ENCODE measurements at regions not wholly inside any gene's neighbourhood (a gene's known extent, or its start where the extent isn't known, plus 50 kb on each side); places are given as distances from the start of the nearest gene placed in this dataset.

- Mint-ChIP-seq H3K36me3 (no peaks in the 10 kb centered on the region), H3K27me3 (ENCODE audit: insufficient read depth, low read depth) (peaks cover 4% of the 10 kb centered on the region), H3K4me3 (no peak overlapping the region), H3K9me3 (no peaks in the 10 kb centered on the region), H3K4me1 (peaks cover 5% of the 10 kb centered on the region), H3K27ac (no peak overlapping the region)
- no peak overlapping the region for H3K27ac ChIP-seq
- no peaks in the 10 kb centered on the region for H3K27me3 ChIP-seq
- no peak overlapping the region for H3K9ac ChIP-seq
- H3K36me3 ChIP-seq, result no peaks in the 10 kb centered on the region
- TF ChIP-seq EZH2 (IDR thresholded peaks at IDR 0.05) (no peak), CTCF (IDR thresholded peaks at IDR 0.05) (no peak), EZH2phosphoT487 (IDR thresholded peaks at IDR 0.05) (no peak)
- H3K9me3 ChIP-seq (ENCODE audit: low read depth), result no peaks in the 10 kb centered on the region
- H3K4me1 ChIP-seq, result no peaks in the 10 kb centered on the region
- H3K4me2 ChIP-seq, result no peak overlapping the region
- H4K20me1 ChIP-seq (ENCODE audit: low read depth), result no peaks in the 10 kb centered on the region
- H3K79me2 ChIP-seq (ENCODE audit: low read depth), result no peaks in the 10 kb centered on the region
- no peak for DNase-seq (ENCODE audit: low spot score)
- no peaks in the 10 kb centered on the region for H3F3A ChIP-seq (ENCODE audit: low read depth)
- H2AFZ ChIP-seq (replicated peaks), result no peak overlapping the region
- no peak overlapping the region for H3K4me3 ChIP-seq
These were observed 113.9 kb downstream of the LITAF start for GRCh38 chr16:11472851-11473250.

GRCh38 chr16:11473728-11474127 is 113.0 kb downstream of the LITAF start:
- Histone ChIP-seq H3K9ac (no peak overlapping the region), H2AFZ (replicated peaks) (no peak overlapping the region), H3K36me3 (no peaks in the 10 kb centered on the region), H3K4me1 (no peaks in the 10 kb centered on the region), H3K4me2 (no peak overlapping the region), H3F3A (ENCODE audit: low read depth) (no peaks in the 10 kb centered on the region), H4K20me1 (ENCODE audit: low read depth) (no peaks in the 10 kb centered on the region), H3K79me2 (ENCODE audit: low read depth) (no peaks in the 10 kb centered on the region), H3K27me3 (no peaks in the 10 kb centered on the region), H3K9me3 (ENCODE audit: low read depth) (no peaks in the 10 kb centered on the region), H3K27ac (no peak overlapping the region), H3K4me3 (no peak overlapping the region)
- Mint-ChIP-seq H3K27ac (no peak overlapping the region), H3K4me3 (no peak overlapping the region), H3K36me3 (no peaks in the 10 kb centered on the region), H3K9me3 (no peaks in the 10 kb centered on the region), H3K27me3 (ENCODE audit: insufficient read depth, low read depth) (peaks cover 4% of the 10 kb centered on the region), H3K4me1 (peaks cover 5% of the 10 kb centered on the region)
- TF ChIP-seq EZH2phosphoT487 (IDR thresholded peaks at IDR 0.05) (no peak), EZH2 (IDR thresholded peaks at IDR 0.05) (no peak), CTCF (IDR thresholded peaks at IDR 0.05) (no peak)
- no peak for DNase-seq (ENCODE audit: low spot score)

GRCh38 chr16:11474617-11475291 is 112.0 kb downstream of the LITAF start:
- H3K4me3 Mint-ChIP-seq, result no peak overlapping the region
- H3K27me3 Mint-ChIP-seq (ENCODE audit: insufficient read depth, low read depth), result peaks cover 4% of the 10 kb centered on the region
- Histone ChIP-seq H3K36me3 (no peaks in the 10 kb centered on the region), H3K9ac (no peak overlapping the region), H3K9me3 (ENCODE audit: low read depth) (no peaks in the 10 kb centered on the region), H4K20me1 (ENCODE audit: low read depth) (no peaks in the 10 kb centered on the region), H3K27me3 (no peaks in the 10 kb centered on the region), H3K4me1 (no peaks in the 10 kb centered on the region), H3K4me2 (no peak overlapping the region), H3K27ac (no peak overlapping the region), H3F3A (ENCODE audit: low read depth) (no peaks in the 10 kb centered on the region), H3K79me2 (ENCODE audit: low read depth) (no peaks in the 10 kb centered on the region), H3K4me3 (no peak overlapping the region), H2AFZ (replicated peaks) (peak overlapping the region; percentile 61)
- no peak overlapping the region for H3K27ac Mint-ChIP-seq
- DNase-seq (ENCODE audit: low spot score), result peak; percentile 27
- no peaks in the 10 kb centered on the region for H3K36me3 Mint-ChIP-seq
- no peaks in the 10 kb centered on the region for H3K9me3 Mint-ChIP-seq
- H3K4me1 Mint-ChIP-seq, result peaks cover 5% of the 10 kb centered on the region
- TF ChIP-seq EZH2 (IDR thresholded peaks at IDR 0.05) (no peak), EZH2phosphoT487 (IDR thresholded peaks at IDR 0.05) (no peak), CTCF (IDR thresholded peaks at IDR 0.05) (no peak)
